ENCODE measurements at regions not wholly inside any gene's neighbourhood (a gene's known extent, or its start where the extent isn't known, plus 50 kb on each side); places are given as distances from the start of the nearest gene placed in this dataset.

DNA sequence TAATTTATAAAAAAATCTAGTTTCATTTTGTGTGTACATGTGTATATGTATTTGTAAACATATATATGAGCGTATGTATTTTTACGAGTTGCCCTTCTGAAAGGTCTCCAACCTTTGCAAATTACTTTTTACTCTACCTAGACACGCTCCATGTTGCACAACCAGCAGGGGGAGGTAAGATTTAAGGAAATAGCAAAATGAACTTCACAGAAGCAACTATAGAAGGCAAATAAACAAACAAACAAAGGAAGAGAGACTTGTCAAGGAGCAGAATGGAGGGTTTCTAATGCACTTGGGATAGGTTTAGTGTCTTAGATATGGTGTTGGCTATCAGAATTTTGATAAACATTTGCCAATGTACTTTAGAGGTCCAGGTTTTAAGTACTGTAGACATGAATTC, 820.5 kb upstream of the POU3F3 start:
- TF ChIP-seq, protein P1, sequence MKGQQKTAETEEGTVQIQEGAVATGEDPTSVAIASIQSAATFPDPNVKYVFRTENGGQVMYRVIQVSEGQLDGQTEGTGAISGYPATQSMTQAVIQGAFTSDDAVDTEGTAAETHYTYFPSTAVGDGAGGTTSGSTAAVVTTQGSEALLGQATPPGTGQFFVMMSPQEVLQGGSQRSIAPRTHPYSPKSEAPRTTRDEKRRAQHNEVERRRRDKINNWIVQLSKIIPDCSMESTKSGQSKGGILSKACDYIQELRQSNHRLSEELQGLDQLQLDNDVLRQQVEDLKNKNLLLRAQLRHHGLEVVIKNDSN (IDR thresholded peaks at IDR 0.05) = no peak
- TF ChIP-seq RAD21 (IDR thresholded peaks at IDR 0.05; ENCODE audit: low read depth) = peak; percentile 64

DNA sequence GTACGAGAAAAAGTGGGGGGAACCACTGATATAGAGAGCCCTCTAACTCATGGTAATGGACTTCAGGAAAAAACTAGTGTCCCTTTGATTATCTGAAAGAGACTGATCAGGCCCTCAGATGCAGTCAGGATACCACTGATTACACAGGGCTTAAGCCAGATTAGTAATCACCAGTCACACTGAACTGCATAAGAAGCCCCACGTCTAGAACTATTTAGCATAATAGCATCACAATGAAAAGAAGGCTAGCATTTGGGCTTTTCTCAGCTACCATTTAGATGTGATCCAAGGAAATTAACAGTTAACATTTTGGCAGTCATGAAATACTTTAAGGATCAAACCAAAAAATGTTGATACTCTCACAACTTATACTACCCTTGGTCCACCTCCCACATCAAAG, 813.1 kb upstream of the POU3F3 start:
- TF ChIP-seq TCF12 (IDR thresholded peaks at IDR 0.05; ENCODE audit: low read depth) (no peak), FOXM1 (IDR thresholded peaks at IDR 0.05; ENCODE audit: borderline replicate concordance, low read depth) (no peak), EP300 (IDR thresholded peaks at IDR 0.05; ENCODE audit: borderline replicate concordance) (no peak)
- TF ChIP-seq, protein P1 (IDR thresholded peaks at IDR 0.05) = no peak

DNA sequence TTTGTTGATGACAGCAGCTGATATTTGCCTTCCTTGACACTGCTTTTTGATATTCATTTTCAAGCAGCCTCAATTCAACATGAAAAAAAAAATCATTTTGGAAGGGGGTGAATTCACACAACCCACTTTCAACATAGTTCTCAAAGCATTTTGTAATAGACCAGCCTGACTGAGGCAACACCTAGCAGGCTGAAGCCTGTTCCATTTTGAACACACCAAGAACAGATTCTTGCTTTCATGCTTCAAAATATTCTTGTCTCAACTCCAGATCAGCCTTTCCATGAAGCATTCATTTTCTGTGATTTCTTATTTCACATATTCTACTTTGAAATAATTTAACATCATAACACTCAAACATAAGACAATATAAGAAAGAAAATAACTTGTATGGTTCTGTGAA, 812.6 kb upstream of the POU3F3 start:
- TF ChIP-seq, protein P1 (IDR thresholded peaks at IDR 0.05) = no peak
- TF ChIP-seq EGR1 (IDR thresholded peaks at IDR 0.05) = no peak
- no peak for TF ChIP-seq EP300 (IDR thresholded peaks at IDR 0.05; ENCODE audit: borderline replicate concordance)
- no peak for TF ChIP-seq CEBPB (IDR thresholded peaks at IDR 0.05)
- TF ChIP-seq TAF1 (IDR thresholded peaks at IDR 0.05; ENCODE audit: low read depth) = no peak
- TF ChIP-seq, protein P2, sequence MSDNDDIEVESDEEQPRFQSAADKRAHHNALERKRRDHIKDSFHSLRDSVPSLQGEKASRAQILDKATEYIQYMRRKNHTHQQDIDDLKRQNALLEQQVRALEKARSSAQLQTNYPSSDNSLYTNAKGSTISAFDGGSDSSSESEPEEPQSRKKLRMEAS (IDR thresholded peaks at IDR 0.05) = no peak
- TF ChIP-seq RAD21 (IDR thresholded peaks at IDR 0.05; ENCODE audit: low read depth) = no peak
- no peak for TF ChIP-seq YY1 (IDR thresholded peaks at IDR 0.05; ENCODE audit: low read depth)
- TF ChIP-seq ZBTB7A (IDR thresholded peaks at IDR 0.05; ENCODE audit: low read depth) = no peak
- no peak for TF ChIP-seq CREB1 (IDR thresholded peaks at IDR 0.05; ENCODE audit: low read depth)
- no peak for TF ChIP-seq TCF12 (IDR thresholded peaks at IDR 0.05; ENCODE audit: low read depth)
- TF ChIP-seq, protein P3, sequence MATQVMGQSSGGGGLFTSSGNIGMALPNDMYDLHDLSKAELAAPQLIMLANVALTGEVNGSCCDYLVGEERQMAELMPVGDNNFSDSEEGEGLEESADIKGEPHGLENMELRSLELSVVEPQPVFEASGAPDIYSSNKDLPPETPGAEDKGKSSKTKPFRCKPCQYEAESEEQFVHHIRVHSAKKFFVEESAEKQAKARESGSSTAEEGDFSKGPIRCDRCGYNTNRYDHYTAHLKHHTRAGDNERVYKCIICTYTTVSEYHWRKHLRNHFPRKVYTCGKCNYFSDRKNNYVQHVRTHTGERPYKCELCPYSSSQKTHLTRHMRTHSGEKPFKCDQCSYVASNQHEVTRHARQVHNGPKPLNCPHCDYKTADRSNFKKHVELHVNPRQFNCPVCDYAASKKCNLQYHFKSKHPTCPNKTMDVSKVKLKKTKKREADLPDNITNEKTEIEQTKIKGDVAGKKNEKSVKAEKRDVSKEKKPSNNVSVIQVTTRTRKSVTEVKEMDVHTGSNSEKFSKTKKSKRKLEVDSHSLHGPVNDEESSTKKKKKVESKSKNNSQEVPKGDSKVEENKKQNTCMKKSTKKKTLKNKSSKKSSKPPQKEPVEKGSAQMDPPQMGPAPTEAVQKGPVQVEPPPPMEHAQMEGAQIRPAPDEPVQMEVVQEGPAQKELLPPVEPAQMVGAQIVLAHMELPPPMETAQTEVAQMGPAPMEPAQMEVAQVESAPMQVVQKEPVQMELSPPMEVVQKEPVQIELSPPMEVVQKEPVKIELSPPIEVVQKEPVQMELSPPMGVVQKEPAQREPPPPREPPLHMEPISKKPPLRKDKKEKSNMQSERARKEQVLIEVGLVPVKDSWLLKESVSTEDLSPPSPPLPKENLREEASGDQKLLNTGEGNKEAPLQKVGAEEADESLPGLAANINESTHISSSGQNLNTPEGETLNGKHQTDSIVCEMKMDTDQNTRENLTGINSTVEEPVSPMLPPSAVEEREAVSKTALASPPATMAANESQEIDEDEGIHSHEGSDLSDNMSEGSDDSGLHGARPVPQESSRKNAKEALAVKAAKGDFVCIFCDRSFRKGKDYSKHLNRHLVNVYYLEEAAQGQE (IDR thresholded peaks at IDR 0.05; ENCODE audit: low read depth) = no peak

DNA sequence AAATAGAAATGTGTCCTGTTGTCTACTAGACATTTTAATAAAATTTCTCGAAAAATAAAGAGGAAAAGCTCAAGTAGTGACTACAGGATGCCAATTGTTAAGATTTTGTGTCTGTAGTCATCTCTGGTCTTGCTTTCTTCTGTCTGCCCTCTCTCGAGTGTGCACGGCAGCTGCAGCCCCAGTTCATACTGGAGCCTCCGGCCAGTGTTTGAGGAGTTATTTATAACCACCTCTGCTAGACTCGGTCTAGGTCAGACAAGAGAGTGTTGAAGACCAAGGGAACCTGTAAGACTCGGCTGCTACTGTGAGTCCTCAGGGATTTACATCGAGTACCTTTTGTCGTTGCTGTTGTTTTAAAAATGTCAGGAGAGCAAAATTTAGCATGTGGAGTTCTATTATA, 810.1 kb upstream of the POU3F3 start:
- no peak for TF ChIP-seq CREB1 (IDR thresholded peaks at IDR 0.05; ENCODE audit: low read depth)
- TF ChIP-seq NFIC (IDR thresholded peaks at IDR 0.05) = no peak

DNA sequence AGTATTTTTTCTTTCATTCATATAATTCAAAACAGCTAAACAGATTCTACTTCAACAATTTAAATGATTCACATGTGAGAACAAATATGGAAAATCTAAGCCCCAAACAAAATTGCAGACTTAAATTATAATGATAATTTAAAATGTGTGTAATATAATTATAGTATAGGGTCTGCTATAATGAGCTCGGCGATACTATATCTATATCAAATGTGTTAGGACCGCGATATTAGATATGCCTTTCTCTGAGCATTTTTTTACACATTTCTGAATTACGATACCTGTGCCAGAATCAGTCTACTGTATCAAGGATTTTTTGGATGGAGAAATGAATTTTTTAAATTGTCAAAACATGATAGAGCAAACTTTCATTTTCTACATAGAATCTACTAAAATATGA, 808.8 kb upstream of the POU3F3 start:
- TF ChIP-seq TCF12 (IDR thresholded peaks at IDR 0.05; ENCODE audit: low read depth) (no peak), FOXM1 (IDR thresholded peaks at IDR 0.05; ENCODE audit: borderline replicate concordance, low read depth) (no peak), CREB1 (IDR thresholded peaks at IDR 0.05; ENCODE audit: low read depth) (no peak), RAD21 (IDR thresholded peaks at IDR 0.05; ENCODE audit: low read depth) (no peak), TEAD4 (IDR thresholded peaks at IDR 0.05) (no peak), TAF1 (IDR thresholded peaks at IDR 0.05; ENCODE audit: low read depth) (no peak), EP300 (IDR thresholded peaks at IDR 0.05; ENCODE audit: borderline replicate concordance) (no peak), CEBPB (IDR thresholded peaks at IDR 0.05) (no peak), NFIC (IDR thresholded peaks at IDR 0.05) (no peak), EGR1 (IDR thresholded peaks at IDR 0.05) (no peak), YY1 (IDR thresholded peaks at IDR 0.05; ENCODE audit: low read depth) (no peak), ZBTB7A (IDR thresholded peaks at IDR 0.05; ENCODE audit: low read depth) (no peak)
- TF ChIP-seq, protein P3 (IDR thresholded peaks at IDR 0.05; ENCODE audit: low read depth) = no peak
- TF ChIP-seq, protein P1 (IDR thresholded peaks at IDR 0.05) = no peak
- TF ChIP-seq, protein P2 (IDR thresholded peaks at IDR 0.05) = no peak

DNA sequence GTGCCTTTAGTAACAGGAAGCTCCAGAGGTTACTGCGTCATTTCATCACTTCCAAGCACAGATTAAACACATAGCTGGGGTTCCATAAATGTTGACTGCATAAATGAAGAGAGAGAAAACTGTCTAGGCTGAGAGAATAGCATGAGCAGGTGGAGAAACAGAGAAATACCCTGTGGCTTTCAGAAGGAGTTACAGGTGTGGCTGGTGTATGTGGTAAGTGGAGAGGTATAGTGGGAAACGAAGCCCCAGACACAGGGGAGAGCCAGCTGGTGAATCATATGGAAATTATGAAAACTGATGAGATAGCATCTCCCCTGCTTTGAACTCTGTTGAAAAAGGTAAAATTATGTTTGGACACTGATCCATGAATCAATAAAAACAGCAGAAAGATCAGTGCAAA, 807.4 kb upstream of the POU3F3 start:
- TF ChIP-seq CEBPB (IDR thresholded peaks at IDR 0.05) (no peak), TAF1 (IDR thresholded peaks at IDR 0.05; ENCODE audit: low read depth) (no peak), TCF12 (IDR thresholded peaks at IDR 0.05; ENCODE audit: low read depth) (no peak), EGR1 (IDR thresholded peaks at IDR 0.05) (no peak), TEAD4 (IDR thresholded peaks at IDR 0.05) (no peak), RAD21 (IDR thresholded peaks at IDR 0.05; ENCODE audit: low read depth) (no peak), EP300 (IDR thresholded peaks at IDR 0.05; ENCODE audit: borderline replicate concordance) (no peak), ZBTB7A (IDR thresholded peaks at IDR 0.05; ENCODE audit: low read depth) (no peak), FOXM1 (IDR thresholded peaks at IDR 0.05; ENCODE audit: borderline replicate concordance, low read depth) (no peak), YY1 (IDR thresholded peaks at IDR 0.05; ENCODE audit: low read depth) (no peak), CREB1 (IDR thresholded peaks at IDR 0.05; ENCODE audit: low read depth) (no peak), NFIC (IDR thresholded peaks at IDR 0.05) (no peak)
- TF ChIP-seq, protein P2 (IDR thresholded peaks at IDR 0.05) = no peak
- TF ChIP-seq, protein P1 (IDR thresholded peaks at IDR 0.05) = no peak
- TF ChIP-seq, protein P3 (IDR thresholded peaks at IDR 0.05; ENCODE audit: low read depth) = no peak
